HPDE6-E6E7 (cell line): ENCODE measurements at regions not wholly inside any gene's neighbourhood (a gene's known extent, or its start where the extent isn't known, plus 50 kb on each side); places are given as distances from the start of the nearest gene placed in this dataset.

Experiments used
- DNase-seq: peaks from one replicate; pipeline ENCODE4 v3.0.0; 2011; ENCODE audit warnings: missing footprints; ENCODE audit errors: extremely low spot score

DNA sequence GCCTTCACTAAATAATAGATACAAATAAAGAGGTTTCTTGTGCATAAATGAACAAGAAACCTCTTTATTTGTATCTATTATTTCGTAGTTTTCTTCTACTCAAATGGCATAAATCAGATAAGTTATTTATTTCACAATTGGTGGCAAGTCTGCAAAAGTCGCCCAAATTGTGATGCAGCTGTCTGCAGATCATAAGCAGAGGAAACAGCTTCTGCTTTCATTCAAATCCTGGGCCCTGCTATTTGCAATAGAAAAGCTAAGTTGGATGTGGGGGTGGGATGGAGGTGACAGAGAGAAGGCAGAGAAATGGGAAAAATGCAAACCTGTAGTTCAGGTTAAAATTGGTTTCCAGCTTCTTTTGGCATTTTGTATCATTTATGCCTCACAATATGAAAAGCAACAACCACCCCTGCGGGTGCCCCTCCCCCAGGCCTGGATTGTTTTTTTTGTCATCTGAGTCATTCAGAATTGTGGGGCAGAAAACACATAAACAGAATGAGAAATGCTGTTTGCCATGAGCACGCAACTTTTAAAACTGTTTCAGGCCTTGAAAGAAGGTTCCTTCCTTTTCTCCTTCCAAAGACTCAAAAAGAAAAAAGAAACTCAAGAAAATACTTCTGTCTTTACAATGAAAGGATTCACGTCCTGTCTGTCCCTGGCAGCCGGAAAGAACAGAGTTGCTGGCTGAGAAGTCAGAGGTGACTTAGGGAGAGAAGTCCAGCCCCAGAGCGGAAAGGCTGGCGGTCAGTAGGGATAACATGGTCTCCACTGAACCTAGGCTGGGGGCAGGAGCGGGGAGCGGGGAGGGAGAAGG is 132.9 kb downstream of the BAMBI start:
- no peak for DNase-seq

DNA sequence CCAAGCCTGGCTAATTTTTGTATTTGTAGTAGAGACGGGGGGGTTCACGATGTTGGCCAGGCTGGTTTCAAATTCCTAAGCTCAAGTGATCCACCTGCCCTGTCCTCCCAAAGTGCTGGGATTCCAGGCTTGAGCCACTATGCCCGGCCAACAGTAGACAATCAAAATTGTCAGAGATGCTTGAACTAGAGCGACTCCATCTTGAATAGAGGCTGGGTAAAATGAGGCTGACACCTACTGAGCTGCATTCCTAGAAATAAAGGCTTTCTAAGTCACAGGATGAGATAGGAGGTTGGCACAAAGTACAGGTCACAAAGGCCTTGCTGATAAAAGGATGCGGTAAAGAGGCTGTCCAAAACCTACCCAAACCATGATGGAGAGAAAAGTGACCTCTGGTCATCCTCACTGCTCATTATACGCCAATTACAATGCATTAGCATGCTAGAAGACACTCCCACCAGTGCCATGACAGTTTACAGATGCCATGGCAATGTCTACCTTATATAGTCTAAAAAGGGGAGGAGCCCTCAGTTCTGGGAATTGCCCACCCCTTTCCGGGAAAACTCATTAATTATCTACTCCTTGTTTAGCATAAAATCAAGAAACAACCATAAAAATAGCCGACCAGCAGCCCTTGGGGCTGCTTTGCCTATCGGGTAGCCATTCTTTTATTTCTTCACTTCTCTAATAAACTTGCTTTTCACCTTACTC is 134.5 kb downstream of the BAMBI start:
- no peak for DNase-seq

DNA sequence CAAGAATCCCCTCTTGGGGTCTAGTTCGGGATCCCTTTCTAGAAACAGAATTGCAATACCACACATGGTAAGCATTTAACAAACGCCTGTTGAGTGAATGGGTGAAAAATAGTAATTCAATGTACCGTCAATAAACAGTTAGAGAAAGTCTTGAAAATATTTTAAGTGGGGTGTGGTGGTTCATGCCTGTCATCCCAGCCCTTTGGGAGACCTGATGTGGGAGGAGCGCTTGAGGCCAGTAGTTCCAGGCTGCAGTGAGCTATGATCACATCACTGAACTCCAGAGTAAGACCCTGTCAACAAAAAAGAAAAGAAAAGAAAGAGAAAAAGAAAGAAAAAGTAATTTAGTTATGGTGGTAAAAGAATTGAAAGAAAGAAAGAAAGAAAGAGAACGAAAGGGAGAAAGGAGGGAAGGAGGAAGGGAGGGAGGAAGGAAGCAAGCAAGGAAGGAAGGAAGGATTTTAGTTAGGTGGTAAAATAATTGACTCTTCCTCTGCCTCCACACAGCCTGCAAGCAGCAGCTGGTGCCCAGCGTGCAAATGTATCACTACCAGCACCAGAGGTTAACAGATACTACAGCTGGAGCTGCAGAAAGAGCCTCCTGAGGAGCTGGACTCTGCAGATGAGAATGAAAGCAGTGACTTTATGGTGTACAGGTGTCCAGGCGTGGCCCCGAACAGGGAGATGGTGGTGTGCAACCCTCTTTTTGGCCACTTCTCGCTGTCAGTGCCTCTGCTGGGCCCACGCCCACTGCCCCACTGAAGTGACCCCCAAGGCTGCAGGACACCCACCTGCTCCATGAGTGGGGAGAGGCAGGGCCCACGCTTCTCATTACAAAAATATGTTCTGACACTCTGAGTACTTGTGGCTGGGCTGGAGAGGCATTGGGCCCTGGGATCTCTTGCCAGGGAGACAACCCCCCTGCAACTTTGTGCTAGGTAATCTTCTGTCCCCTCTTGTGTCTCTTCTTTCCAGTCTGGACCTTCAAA is 135.4 kb downstream of the BAMBI start:
- no peak for DNase-seq

DNA sequence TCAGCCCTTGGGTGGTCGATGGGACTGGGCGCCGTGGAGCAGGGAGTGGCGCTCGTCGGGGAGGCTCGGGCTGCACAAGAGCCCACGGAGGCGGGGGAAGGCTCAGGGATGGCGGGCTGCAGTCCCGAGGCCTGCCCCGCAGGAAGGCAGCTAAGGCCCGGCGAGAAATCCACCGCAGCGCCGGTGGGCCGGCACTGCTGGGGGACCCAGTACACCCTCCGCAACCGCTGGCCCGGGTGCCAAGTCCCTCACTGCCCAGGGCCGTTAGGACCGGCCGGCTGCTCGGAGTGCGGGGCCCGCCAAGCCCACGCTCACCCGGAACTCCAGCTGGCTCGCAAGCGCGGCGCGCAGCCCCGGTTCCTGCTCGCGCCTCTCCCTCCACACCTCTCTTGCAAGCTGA is 138.4 kb downstream of the BAMBI start:
- DNase-seq, result no peak

DNA sequence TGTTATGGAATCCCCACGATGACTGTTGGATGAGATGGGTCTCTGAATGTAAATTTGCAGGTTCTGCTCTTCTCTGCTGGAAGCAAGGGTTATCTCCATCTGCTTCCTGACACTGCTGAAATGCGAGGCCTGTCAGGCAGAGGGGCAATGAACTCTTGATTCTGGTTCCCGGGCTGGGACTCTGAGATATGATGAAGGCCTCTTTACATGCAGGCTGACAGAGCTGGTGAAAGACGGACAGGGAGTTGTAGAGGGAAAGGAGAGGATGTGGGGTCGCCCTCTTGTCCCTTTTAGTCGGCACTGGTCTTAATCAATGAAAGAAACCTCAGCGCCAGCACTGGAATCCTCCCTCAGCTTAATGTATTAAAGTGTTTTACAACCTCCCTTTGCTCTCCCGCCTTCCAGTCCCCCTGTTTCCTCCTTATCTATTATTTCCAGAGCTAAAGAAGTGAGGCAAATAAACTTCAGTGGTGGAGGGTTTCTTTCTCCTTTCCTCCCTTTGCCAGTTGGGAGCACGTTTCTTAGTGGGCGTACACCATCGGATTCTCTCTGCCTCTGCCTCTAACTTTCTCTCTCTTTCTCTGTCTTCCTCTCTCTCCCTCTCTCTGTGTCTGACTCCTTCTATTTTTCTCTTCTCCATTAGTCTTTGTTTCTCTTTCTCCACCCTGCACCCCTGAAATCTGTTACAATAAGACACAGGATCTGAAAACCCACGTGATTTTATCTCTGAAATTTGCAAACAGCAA is 145.6 kb downstream of the BAMBI start:
- DNase-seq, result no peak

DNA sequence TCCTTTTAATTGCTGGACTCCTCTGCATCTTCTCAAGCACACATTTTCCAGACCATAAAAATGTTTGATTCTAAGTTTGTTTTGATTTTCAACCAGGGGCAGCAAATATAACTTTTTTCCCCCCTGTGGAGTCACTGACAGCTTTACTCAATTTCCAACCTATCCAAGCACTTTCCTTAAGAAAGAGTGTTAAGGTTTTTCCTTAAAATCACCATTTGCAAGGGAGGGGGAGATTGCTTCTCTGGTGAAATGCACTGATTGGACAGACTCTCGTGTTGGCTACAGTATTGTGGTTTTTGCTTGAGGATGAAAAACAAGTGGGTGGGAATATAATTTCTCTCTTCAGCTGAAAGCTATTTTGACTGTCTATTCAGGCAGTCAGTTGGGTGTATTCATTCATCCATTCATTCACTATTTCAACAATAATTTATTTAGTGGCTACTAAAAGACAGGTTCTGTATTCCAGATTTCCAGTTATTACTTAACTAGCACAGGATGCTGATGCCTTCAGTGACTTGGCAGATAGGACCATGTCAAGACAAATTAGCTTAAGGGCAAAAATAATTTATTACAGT is 146.3 kb downstream of the BAMBI start:
- DNase-seq, result no peak

DNA sequence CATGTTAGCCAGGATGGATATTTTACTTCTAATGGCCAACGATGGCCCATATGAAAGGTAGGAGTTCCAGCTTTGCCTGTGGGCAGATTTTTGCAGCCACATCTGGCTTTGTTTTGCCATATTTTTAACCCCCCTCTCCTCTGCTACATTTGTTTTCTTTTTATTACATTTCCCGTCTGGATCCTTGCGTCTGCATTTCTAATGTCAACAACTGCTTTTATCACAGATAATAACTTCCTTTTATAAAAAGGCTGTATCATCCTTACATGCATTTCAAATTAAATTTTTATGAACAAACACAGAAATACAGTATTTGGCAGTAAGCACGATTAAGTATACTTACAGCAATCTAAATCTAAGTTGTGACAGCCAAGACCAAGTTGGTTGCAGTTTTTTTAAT is 156.0 kb downstream of the BAMBI start:
- DNase-seq, result no peak

DNA sequence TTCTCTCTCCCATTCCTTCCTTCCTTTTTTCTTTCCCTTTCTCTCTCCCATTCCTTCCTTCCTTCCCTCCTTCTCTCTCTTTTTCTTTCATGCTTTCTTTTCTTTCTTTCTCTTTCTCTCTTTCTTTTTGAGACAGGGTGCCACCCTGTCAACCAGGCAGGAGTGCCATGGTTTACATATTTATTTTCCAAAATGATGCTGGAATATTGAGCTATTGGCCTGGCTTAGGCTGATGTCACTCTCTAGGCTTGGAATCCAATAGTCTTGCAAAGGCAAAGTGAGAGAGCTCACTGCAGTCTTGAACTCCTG is 159.1 kb downstream of the BAMBI start:
- no peak for DNase-seq

DNA sequence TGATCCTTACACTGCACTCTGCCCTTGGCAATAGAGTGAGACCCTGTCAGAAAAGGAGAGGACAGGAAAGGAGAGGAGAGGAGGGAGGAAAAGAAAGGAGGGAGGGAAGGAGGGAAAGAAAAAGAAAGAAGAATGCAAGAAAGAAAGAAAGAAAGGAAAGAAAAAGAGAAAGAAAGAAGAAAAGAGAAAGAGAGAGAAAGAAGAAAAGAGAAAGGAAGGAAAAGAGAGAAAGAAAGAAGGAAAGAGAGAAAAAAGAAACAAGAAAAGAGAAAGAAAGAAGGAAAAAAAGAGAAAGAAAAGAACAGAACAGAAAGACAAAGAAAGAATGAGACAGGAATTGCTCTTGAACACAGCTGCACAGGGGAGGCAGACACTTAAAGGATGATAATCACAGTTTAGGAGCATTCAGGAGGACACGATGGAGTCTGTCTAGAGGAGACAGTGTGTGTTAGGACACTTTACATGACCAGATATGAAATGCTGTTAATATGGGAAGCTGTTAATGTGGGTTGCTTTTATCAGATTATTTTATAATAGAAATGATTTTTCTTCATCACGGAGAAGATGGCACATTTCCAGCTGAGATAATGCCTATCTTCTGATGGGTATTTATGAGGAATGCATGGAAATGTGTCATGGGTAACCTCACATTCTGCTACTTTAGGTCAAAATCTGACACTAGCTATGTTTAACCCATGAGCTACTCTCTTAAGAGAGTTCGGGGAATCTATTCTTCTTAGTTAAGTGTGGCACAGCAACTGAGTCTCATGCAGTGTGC is 160.5 kb downstream of the BAMBI start:
- no peak for DNase-seq

DNA sequence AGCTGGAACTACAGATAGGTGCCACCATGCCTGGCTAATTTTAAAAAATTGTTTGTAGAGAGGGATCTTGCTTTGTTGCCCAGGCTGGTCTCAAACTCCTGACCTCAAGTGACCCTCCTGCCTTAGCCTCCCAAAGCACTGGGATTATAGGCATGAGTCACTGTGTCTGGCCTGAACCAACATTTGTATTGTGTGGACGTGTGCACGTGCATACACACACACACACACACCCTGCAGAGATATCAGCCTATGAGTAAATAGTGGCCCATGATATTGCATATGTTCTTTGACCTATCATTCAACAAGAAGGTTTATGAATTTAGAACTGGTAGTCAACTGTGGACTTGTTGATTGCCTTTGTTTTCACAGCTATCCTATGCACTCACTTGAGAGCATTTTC is 161.6 kb downstream of the BAMBI start:
- DNase-seq, result no peak

DNA sequence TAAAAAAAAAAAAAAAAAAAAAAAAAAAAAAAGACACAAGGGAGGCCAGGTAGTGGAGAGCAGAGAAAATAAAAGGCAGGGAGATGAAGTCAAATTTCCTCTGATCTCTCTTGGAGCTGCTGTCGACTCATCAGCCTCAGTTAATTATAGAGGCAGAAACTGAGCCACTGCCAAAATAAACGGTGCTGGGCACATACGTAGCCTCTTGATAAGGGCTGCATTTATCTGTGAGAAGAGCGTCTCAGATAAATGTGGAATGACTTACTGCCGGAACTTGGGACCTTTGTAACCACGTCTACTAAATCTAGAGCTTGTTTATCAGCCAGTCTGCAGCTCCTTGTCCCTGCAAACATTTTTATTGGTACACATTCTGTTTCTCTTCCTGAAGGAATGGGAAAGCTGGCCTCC is 162.3 kb downstream of the BAMBI start:
- DNase-seq, result no peak

DNA sequence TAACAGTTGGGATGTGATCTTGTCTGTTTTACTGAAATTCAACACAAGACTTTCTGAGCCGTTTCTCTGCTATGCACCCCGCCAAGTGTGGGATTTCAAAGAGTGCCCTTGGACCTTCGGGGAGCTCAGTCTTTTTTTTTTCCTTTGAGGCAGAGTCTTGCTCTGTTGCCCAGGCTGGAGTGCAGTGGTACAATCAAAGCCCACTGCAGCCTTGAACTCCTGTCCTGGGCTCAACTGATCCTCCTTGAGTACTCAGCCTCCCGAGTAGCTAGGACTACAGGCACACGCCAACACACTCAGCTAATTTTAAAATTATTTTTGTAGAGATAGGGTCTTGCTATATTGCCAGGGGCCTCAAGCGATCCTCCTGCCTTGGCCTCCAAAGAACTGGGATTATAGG is 162.9 kb downstream of the BAMBI start:
- DNase-seq, result no peak

DNA sequence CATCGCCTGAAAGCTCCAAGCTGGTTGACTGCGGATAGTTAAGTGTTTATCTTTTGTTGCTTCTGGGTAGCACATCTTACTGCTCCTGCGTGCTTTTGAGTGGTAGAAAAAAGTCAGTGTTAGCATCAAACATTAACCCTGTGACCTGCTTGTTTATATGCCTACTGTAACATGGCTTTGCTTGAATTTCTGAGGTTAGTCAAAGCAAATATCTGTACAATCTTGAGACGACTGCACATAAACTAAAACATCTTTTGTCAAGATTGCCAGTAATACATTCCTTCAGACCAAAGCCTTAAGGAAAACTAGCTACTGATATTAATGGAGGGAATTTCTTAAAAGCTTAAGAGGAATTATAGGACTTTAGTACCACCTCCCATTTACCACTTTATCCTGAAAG is 163.7 kb downstream of the BAMBI start:
- DNase-seq, result no peak

DNA sequence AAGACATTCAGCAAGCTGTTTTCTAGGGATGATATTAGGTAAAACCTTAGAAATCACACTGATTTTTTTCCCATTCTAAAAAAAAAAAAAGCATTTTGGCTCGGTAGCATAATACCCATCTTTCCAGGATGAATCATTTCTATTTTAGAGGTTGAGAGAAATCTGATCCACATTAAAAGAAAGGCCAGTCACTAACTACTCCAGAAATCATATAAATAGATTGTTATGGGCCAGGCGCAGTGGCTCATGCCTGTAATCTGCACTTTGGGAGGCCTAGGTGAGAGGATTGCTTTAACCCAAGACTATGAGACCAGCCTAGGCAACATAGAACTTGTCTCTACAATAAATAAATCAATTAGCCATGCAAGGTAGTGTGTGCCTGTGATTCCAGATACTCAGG is 164.3 kb downstream of the BAMBI start:
- DNase-seq, result no peak

DNA sequence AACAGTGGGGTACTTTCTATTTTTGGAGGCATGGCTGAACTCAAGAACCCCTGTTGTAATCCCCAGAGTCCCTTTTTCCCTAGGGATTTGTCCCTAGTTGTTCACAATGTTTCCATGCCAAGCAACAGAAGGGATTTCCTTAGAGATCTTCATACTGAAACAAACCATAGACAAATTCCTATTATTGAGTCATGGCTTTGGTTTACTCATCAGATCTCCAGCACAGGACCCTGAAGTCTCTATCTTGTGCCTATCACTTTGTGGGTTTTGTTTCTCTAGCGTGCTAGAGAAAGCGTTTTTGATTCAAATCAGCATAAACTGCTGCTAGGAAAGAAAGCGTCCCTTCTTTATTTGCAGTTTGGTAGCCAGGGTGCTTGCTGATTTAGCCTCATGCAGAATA is 165.0 kb downstream of the BAMBI start:
- DNase-seq, result no peak

DNA sequence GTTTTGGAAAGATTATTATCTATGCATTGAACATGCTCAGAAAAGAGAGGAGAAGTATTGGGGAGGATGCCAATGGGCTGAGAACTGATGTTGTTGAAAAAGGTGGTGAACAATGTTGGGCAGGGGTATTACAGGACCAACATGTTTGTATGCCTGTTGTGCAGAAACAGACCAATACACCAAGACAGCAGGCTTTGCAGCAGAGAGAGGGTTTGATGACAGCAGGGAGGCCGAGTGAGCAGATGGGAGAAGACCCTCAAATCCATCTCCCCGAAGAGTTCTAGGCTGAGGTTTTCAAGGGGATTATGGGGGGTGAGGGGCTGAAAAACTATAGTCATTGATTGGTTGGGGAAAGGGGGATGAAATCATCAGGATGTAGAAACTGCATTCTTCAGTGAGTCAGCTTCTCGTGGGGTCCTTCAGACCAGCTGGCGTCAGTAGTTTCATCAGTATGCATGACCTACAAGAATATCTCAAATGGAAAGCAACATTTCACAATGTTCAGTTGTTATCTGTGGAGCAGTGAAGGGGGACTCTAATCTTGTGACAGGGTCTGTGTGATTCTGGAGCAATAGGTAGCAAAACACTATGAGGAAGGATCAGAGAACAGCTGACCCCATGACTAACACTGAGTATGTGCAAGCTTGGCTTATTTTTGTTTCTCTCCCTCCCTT is 167.8 kb downstream of the BAMBI start:
- DNase-seq, result no peak

DNA sequence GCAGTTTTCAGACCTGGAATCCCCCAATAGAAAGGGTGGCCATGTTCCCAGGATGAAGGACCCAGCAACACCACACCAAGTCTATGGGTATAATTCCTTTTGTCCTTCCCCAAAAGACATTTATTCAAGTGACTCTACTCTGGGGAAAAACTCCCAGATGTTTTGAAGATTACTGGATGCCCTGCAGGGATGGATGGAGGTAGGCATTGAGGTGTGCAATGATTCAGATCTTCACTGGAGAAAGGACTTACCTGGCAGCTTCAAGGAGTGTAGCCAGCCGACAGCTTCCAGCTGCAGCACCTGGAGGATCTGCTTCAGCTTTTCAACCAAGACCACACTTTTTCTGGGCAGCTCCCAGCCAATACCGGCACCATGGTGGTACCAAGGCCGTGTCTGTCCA is 172.0 kb downstream of the BAMBI start:
- no peak for DNase-seq

DNA sequence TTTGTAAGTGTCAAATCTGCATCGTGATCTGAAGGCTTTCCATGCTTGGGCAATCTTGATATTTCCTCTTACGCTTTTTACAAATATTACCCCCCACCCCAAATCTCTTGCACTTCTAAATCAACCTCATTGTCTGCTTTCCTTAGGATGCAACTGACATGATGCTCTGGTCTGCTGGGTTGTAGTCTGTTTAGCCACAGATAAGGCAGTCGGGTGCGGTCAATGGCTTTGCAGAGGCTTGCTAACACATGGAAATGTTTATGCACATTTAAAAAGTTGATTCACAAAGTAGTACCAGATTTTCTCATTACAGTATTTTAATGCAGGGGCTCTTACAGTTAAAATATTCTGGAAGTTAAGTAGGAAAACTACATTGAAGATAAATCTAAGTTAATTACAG is 172.5 kb downstream of the BAMBI start:
- DNase-seq, result no peak

DNA sequence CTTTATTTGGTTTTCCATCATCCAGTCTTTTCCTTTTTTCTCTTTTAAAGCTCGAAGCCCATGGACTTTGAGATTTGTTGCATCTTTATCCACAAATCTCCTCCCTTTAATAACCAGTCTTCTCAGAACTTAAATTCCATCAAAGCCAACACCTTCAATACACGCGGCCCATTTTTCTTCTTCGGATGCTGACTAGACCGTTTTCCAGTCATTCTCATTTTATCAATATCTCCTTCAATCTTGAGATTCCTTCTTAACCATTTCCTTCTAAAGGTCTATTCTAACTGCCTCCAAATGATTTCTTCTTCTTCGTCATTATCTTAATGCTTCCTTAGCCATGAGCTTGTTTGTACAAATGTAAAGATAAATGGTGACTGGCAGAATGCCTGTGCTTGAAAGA is 173.5 kb downstream of the BAMBI start:
- no peak for DNase-seq

DNA sequence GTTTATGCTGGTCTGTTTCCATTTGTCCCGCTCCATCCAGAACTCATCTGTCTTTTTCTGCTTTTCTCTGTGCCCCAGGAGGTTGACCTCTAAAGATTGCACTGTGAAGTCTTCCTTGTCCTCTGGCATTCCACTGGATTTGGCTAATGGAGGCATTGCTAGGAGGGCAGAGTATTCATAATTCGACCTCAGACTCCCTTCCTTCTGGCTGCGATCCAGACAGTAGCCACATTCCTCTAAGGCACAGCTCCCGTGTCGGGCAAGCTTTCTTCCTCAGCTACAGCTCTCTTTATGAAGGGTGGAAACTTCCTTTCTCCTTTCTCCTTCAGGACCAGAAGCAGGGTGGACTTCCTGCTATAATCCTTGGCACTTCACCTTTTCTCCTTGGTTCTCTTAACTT is 175.9 kb downstream of the BAMBI start:
- DNase-seq, result no peak
